Esophagus muscularis mucosa (tissue), 3 donors: ENCODE measurements at regions not wholly inside any gene's neighbourhood (a gene's known extent, or its start where the extent isn't known, plus 50 kb on each side); places are given as distances from the start of the nearest gene placed in this dataset.

Experiments used
- EP300 ChIP-seq: sonication (generic); formaldehyde crosslinking; IDR thresholded peaks from one replicate; pipeline ENCODE4 v1.6.1; 2017; ENCODE audit warnings: antibody characterized with exemption
- TF ChIP-seq, protein P1 (sequence below), 3 experiments: fragments of 200-600 bp in 2 of 3; fragments of 450-650 bp in 1 of 3; sonication (generic) in 2 of 3; IDR thresholded peaks; one replicate each; pipeline ENCODE4 v1.5.1; 2017 to 2019; ENCODE audit warnings: antibody characterized with exemption in 3 of 3, mild to moderate bottlenecking in 2 of 3, moderate library complexity in 1 of 3

DNA sequence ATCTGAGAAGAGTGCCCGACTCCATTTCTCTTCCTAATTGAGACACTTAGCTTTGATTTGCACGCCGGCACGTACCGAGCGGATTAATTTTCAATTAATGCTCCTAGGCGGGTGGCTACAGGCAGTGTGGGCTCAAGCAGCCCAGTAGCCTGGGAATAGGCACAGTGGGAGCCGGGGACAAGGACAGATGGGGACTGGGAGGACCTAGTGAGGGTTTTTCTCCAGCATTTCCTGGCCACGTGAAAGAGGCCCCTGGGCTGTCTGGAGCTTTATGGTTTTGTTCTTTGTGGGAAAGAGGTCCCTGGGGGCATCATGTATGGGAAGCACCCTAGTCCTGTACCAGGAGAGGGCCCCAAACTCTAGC is 78.6 kb upstream of the CSF3R start:
- TF ChIP-seq, protein P1, sequence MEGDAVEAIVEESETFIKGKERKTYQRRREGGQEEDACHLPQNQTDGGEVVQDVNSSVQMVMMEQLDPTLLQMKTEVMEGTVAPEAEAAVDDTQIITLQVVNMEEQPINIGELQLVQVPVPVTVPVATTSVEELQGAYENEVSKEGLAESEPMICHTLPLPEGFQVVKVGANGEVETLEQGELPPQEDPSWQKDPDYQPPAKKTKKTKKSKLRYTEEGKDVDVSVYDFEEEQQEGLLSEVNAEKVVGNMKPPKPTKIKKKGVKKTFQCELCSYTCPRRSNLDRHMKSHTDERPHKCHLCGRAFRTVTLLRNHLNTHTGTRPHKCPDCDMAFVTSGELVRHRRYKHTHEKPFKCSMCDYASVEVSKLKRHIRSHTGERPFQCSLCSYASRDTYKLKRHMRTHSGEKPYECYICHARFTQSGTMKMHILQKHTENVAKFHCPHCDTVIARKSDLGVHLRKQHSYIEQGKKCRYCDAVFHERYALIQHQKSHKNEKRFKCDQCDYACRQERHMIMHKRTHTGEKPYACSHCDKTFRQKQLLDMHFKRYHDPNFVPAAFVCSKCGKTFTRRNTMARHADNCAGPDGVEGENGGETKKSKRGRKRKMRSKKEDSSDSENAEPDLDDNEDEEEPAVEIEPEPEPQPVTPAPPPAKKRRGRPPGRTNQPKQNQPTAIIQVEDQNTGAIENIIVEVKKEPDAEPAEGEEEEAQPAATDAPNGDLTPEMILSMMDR (IDR thresholded peaks at IDR 0.05) = no peak
- no peak for TF ChIP-seq EP300
